B cell (primary cell): ENCODE measurements at regions not wholly inside any gene's neighbourhood (a gene's known extent, or its start where the extent isn't known, plus 50 kb on each side); places are given as distances from the start of the nearest gene placed in this dataset.

Experiments used
- ATAC-seq: fragments of 200-7000 bp; cut with Tn5 transposase; one replicate; pipeline ENCODE4 v1.10.0; 2021; ENCODE audit warnings: low read depth, mild to moderate bottlenecking, moderate number of reproducible peaks, moderate library complexity
- CTCF ChIA-PET: fragments of 350-600 bp; sonication (Branson Sonifier 250); formaldehyde crosslinking; loops from one replicate; lab custom pipeline; 2021; ENCODE audit warnings: antibody characterized with exemption, inconsistent platforms; lab: Charles Lee
- POLR2A ChIA-PET: fragments of 350-600 bp; sonication (Branson Sonifier 250); formaldehyde crosslinking; loops from one replicate; lab custom pipeline; 2021; ENCODE audit warnings: antibody characterized with exemption; lab: Charles Lee
- DNase-seq: peaks from one replicate; pipeline ENCODE4 v3.0.0; 2013
- H2AFZ ChIP-seq: 2 replicates; pipeline ENCODE4 v1.6.1; 2012; ENCODE audit warnings: mild to moderate bottlenecking, low read depth, low read length; ENCODE audit not compliant: insufficient read depth, poor library complexity, severe bottlenecking
- H3K27ac ChIP-seq, 2 donors: 1 replicate in 1 of 2; 2 replicates in 1 of 2; pipeline ENCODE4 v1.5.1; 2012 to 2013; ENCODE audit warnings: low read length in 2 of 2, mild to moderate bottlenecking in 2 of 2, moderate library complexity in 1 of 2
- H3K27me3 ChIP-seq, 4 experiments: fragments of 200-600 bp in 1 of 4; sonication (generic) in 1 of 4; replicated peaks in 1 of 4; 1 replicate in 2 of 4; 2 replicates in 2 of 4; pipeline versions ENCODE4 v1.6.1 to v1.7.0; 2013 to 2016; ENCODE audit warnings: low read length in 3 of 4, mild to moderate bottlenecking in 2 of 4, mixed read lengths in 1 of 4, moderate library complexity in 1 of 4; ENCODE audit not compliant: insufficient read depth in 4 of 4, control insufficient read depth in 3 of 4; ENCODE audit errors: control extremely low read depth in 1 of 4
- H3K36me3 ChIP-seq, 2 experiments: replicated peaks in 1 of 2; 1 replicate in 1 of 2; 2 replicates in 1 of 2; pipeline versions ENCODE4 v1.6.1 to v1.7.1; 2013; ENCODE audit warnings: low read length in 1 of 2; ENCODE audit not compliant: insufficient read depth in 2 of 2, control insufficient read depth in 1 of 2; ENCODE audit errors: control extremely low read depth in 1 of 2, extremely low read depth in 1 of 2
- H3K4me1 ChIP-seq, 2 donors: fragments of 200-600 bp in 1 of 2; sonication (generic) in 1 of 2; 1 replicate in 1 of 2; 2 replicates in 1 of 2; pipeline versions ENCODE4 v1.5.1 to v1.6.1; 2013 to 2017; ENCODE audit warnings: low read length in 2 of 2; ENCODE audit not compliant: control insufficient read depth in 2 of 2, insufficient read depth in 2 of 2
- H3K4me2 ChIP-seq: replicated peaks from 2 replicates; pipeline ENCODE3; 2012; ENCODE audit warnings: mild to moderate bottlenecking, low read depth, low read length; ENCODE audit not compliant: poor library complexity, severe bottlenecking
- H3K4me3 ChIP-seq, 5 experiments: fragments of 200-600 bp in 1 of 5; sonication (generic) in 1 of 5; 1 replicate in 3 of 5; 2 replicates in 2 of 5; pipeline versions ENCODE4 v1.5.1 to v1.7.0; 2011 to 2016; ENCODE audit warnings: low read length in 4 of 5, mild to moderate bottlenecking in 4 of 5, low read depth in 2 of 5, control low read depth in 1 of 5, moderate library complexity in 1 of 5; ENCODE audit not compliant: insufficient read depth in 1 of 5; ENCODE audit errors: control extremely low read depth in 1 of 5, extremely low read depth in 1 of 5
- H3K79me2 ChIP-seq: fragments of 200-600 bp; sonication (generic); one replicate; pipeline ENCODE4 v1.6.0; 2016; ENCODE audit warnings: low read length; ENCODE audit not compliant: control insufficient read depth, insufficient read depth
- H3K9ac ChIP-seq: fragments of 200-600 bp; sonication (generic); 2 replicates; pipeline ENCODE4 v1.6.1; 2017; ENCODE audit warnings: mild to moderate bottlenecking, low read length, moderate library complexity
- H3K9me3 ChIP-seq, 3 donors: one replicate each; pipeline versions ENCODE4 v1.6.1 to v1.7.1; 2013; ENCODE audit warnings: low read length in 2 of 3; ENCODE audit not compliant: control insufficient read depth in 2 of 3, insufficient read depth in 1 of 3; ENCODE audit errors: control extremely low read depth in 1 of 3
- H4K20me1 ChIP-seq: 2 replicates; pipeline ENCODE4 v1.6.0; 2012; ENCODE audit warnings: mild to moderate bottlenecking, low read length; ENCODE audit not compliant: insufficient read depth, control insufficient read depth, poor library complexity, severe bottlenecking
- H3K27ac Mint-ChIP-seq: one replicate; pipeline ENCODE4 v1.8.0; 2021; ENCODE audit warnings: mixed read lengths
- H3K27me3 Mint-ChIP-seq: one replicate; pipeline ENCODE4 v1.8.0; 2021; ENCODE audit warnings: mixed read lengths
- H3K4me1 Mint-ChIP-seq: one replicate; pipeline ENCODE4 v1.8.0; 2021; ENCODE audit warnings: mixed read lengths
- H3K4me3 Mint-ChIP-seq: one replicate; pipeline ENCODE4 v1.8.0; 2021; ENCODE audit warnings: mixed read lengths
- H3K9me3 Mint-ChIP-seq: one replicate; pipeline ENCODE4 v1.8.0; 2022; ENCODE audit warnings: mixed read lengths; ENCODE audit not compliant: insufficient read depth
- EZH2 ChIP-seq: IDR thresholded peaks from 2 replicates; pipeline ENCODE4 v1.6.1; 2012; ENCODE audit warnings: borderline replicate concordance, low read depth, mild to moderate bottlenecking, moderate library complexity, low read length; ENCODE audit not compliant: insufficient read depth, poor library complexity, severe bottlenecking
- WGBS: methylation state at CpG from one replicate; pipeline ENCODE4 v1.1.5; 2013; ENCODE audit warnings: missing lambda C conversion rate; ENCODE audit not compliant: insufficient coverage; 5-methylcytosine and 5-hydroxymethylcytosine counted together
- intact Hi-C: fragments of 100-400 bp; cut with micrococcal nuclease; formaldehyde crosslinking; loops from one replicate; pipeline ENCODE4 v1.10.0; 2022
- TF ChIP-seq, protein P1 (sequence below): fragments of 200-600 bp; IDR thresholded peaks from one replicate; pipeline ENCODE4 v1.8.0; 2022; ENCODE audit warnings: antibody characterized with exemption, mild to moderate bottlenecking

GRCh38 chr14:38837343-38838048, 265.5 kb downstream of the SEC23A start:
- WGBS, result 88% methylated on average over 15 of the region's 17 CpGs
- H3K9ac ChIP-seq, result no peak overlapping the region
- TF ChIP-seq, protein P1, sequence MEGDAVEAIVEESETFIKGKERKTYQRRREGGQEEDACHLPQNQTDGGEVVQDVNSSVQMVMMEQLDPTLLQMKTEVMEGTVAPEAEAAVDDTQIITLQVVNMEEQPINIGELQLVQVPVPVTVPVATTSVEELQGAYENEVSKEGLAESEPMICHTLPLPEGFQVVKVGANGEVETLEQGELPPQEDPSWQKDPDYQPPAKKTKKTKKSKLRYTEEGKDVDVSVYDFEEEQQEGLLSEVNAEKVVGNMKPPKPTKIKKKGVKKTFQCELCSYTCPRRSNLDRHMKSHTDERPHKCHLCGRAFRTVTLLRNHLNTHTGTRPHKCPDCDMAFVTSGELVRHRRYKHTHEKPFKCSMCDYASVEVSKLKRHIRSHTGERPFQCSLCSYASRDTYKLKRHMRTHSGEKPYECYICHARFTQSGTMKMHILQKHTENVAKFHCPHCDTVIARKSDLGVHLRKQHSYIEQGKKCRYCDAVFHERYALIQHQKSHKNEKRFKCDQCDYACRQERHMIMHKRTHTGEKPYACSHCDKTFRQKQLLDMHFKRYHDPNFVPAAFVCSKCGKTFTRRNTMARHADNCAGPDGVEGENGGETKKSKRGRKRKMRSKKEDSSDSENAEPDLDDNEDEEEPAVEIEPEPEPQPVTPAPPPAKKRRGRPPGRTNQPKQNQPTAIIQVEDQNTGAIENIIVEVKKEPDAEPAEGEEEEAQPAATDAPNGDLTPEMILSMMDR, result no peak
- no peak for TF ChIP-seq EZH2
- ATAC-seq (no peak), DNase-seq (no peak)
- no peaks in the 10 kb centered on the region for H3K9me3 ChIP-seq
- no peak overlapping the region for H3K27ac Mint-ChIP-seq
- H4K20me1 ChIP-seq, result no peaks in the 10 kb centered on the region
- H3K4me1 ChIP-seq, result no peaks in the 10 kb centered on the region
- ChIA-PET POLR2A (no interaction called here), CTCF (no interaction called here)
- H3K27me3 ChIP-seq, result no peaks in the 10 kb centered on the region
- no peaks in the 10 kb centered on the region for H3K27me3 Mint-ChIP-seq
- H3K4me3 ChIP-seq, result no peak overlapping the region
- H3K9me3 Mint-ChIP-seq, result no peaks in the 10 kb centered on the region
- no peak overlapping the region for H3K27ac ChIP-seq
- no peaks in the 10 kb centered on the region for H3K79me2 ChIP-seq
- no peaks in the 10 kb centered on the region for H3K36me3 ChIP-seq
- H2AFZ ChIP-seq, result no peak overlapping the region
- no peaks in the 10 kb centered on the region for H3K4me1 Mint-ChIP-seq
- intact Hi-C loops, result no loop called here
- H3K4me2 ChIP-seq, result no peak overlapping the region
- H3K4me3 Mint-ChIP-seq, result no peak overlapping the region

GRCh38 chr14:38836539-38836938, 266.5 kb downstream of the SEC23A start:
- Histone ChIP-seq H3K4me3 (no peak overlapping the region), H3K4me2 (no peak overlapping the region), H4K20me1 (no peaks in the 10 kb centered on the region), H3K9ac (no peak overlapping the region), H3K27ac (no peak overlapping the region), H3K36me3 (no peaks in the 10 kb centered on the region), H3K9me3 (no peaks in the 10 kb centered on the region), H3K27me3 (no peaks in the 10 kb centered on the region), H3K4me1 (no peaks in the 10 kb centered on the region), H2AFZ (no peak overlapping the region), H3K79me2 (no peaks in the 10 kb centered on the region)
- H3K27ac Mint-ChIP-seq, result no peak overlapping the region
- 93% methylated on average over 2 of the region's 7 CpGs for WGBS
- H3K9me3 Mint-ChIP-seq, result no peaks in the 10 kb centered on the region
- TF ChIP-seq, protein P1, result no peak
- no peak for TF ChIP-seq EZH2
- no peak overlapping the region for H3K4me3 Mint-ChIP-seq
- DNase-seq (no peak), ATAC-seq (no peak)
- ChIA-PET POLR2A (no interaction called here), CTCF (no interaction called here)
- H3K4me1 Mint-ChIP-seq, result no peaks in the 10 kb centered on the region
- no peaks in the 10 kb centered on the region for H3K27me3 Mint-ChIP-seq
- intact Hi-C loops, result no loop called here
